HG03095 (cell line): ENCODE measurements at regions not wholly inside any gene's neighbourhood (a gene's known extent, or its start where the extent isn't known, plus 50 kb on each side); places are given as distances from the start of the nearest gene placed in this dataset.
"Not testable (repeated sequence)": the region's sequence is repeated elsewhere in the genome, so short reads cannot be mapped to it uniquely, and the experiment has no call there.

Source experiments
- ATAC-seq: cut with Tn5 transposase; IDR thresholded peaks from one replicate; pipeline ENCODE4 v1.9.1; 2021; ENCODE audit warnings: moderate library complexity; ENCODE audit not compliant: unreplicated experiment

- ATAC-seq: no peak
Measured at GRCh38 chr15:81839387-81839786, 206.4 kb downstream of the MEX3B start.

- ATAC-seq: no peak
Measured at GRCh38 chr15:81835731-81836130, 210.1 kb downstream of the MEX3B start.

- no peak for ATAC-seq
Measured at GRCh38 chr15:81830520-81830919, 215.3 kb downstream of the MEX3B start.

- no peak for ATAC-seq
Measured at GRCh38 chr15:81829918-81830317, 215.9 kb downstream of the MEX3B start.

- ATAC-seq: no peak
Measured at GRCh38 chr15:81828135-81828534, 217.7 kb downstream of the MEX3B start.

GRCh38 chr15:81825136-81825535 lies 220.7 kb downstream of the MEX3B start:
- no peak for ATAC-seq

- not testable (repeated sequence) for ATAC-seq
Measured at GRCh38 chr15:81822587-81822986, 223.2 kb downstream of the MEX3B start.

- no peak for ATAC-seq
Measured at GRCh38 chr15:81819924-81820635, 225.7 kb downstream of the MEX3B start.

GRCh38 chr15:81814882-81815455 lies 230.8 kb downstream of the MEX3B start:
- no peak for ATAC-seq

- ATAC-seq: no peak
Measured at GRCh38 chr15:81813215-81813614, 232.6 kb downstream of the MEX3B start.

GRCh38 chr15:81812456-81812855 lies 233.4 kb downstream of the MEX3B start:
- ATAC-seq: no peak

GRCh38 chr15:81811736-81812135 lies 234.1 kb downstream of the MEX3B start:
- ATAC-seq: no peak

GRCh38 chr15:81809543-81809942 lies 236.3 kb downstream of the MEX3B start:
- no peak for ATAC-seq

GRCh38 chr15:81807806-81808205 lies 238.0 kb downstream of the MEX3B start:
- ATAC-seq: no peak

GRCh38 chr15:81807186-81807585 lies 238.6 kb downstream of the MEX3B start:
- no peak for ATAC-seq

GRCh38 chr15:81795899-81796298 lies 249.9 kb downstream of the MEX3B start:
- ATAC-seq: no peak

GRCh38 chr15:81792646-81793045 lies 253.2 kb downstream of the MEX3B start:
- ATAC-seq: no peak

GRCh38 chr15:81791322-81791721 lies 254.5 kb downstream of the MEX3B start:
- not testable (repeated sequence) for ATAC-seq

GRCh38 chr15:81789403-81789802 lies 256.4 kb downstream of the MEX3B start:
- ATAC-seq: no peak

GRCh38 chr15:81786776-81787175 lies 259.0 kb downstream of the MEX3B start:
- no peak for ATAC-seq

- ATAC-seq: no peak
Measured at GRCh38 chr15:81785679-81786078, 260.1 kb downstream of the MEX3B start.

GRCh38 chr15:81785181-81785580 lies 260.6 kb downstream of the MEX3B start:
- no peak for ATAC-seq

- ATAC-seq: no peak
Measured at GRCh38 chr15:81784751-81785150, 261.1 kb downstream of the MEX3B start.
